Spleen (tissue), 7 donors: ENCODE measurements at regions not wholly inside any gene's neighbourhood (a gene's known extent, or its start where the extent isn't known, plus 50 kb on each side); places are given as distances from the start of the nearest gene placed in this dataset.

Experiments used
- POLR2A ChIP-seq, 3 donors: fragments of 450-650 bp; IDR thresholded peaks; one replicate each; pipeline ENCODE4 v1.5.1; 2017; ENCODE audit warnings: antibody characterized with exemption in 3 of 3, mild to moderate bottlenecking in 1 of 3
- POLR2AphosphoS5 ChIP-seq, 3 donors: sonication (generic); formaldehyde crosslinking; IDR thresholded peaks; one replicate each; pipeline ENCODE4 v1.5.1; 2017; ENCODE audit warnings: antibody characterized with exemption in 3 of 3
- TF ChIP-seq, protein P1 (sequence below), 11 experiments: fragments of 200-600 bp in 7 of 11; fragments of 450-650 bp in 4 of 11; sonication (generic) in 4 of 11; IDR thresholded peaks in 8 of 11; conservative IDR thresholded peaks in 3 of 11; 1 replicate in 7 of 11; 2 replicates in 4 of 11; pipeline versions ENCODE4 v1.4.0 to v1.8.0; 2016 to 2021; ENCODE audit warnings: antibody characterized with exemption in 11 of 11, inconsistent platforms in 4 of 11, mild to moderate bottlenecking in 1 of 11
- donor health status: DM: no; HTN: no; CAD: no; lungs with moderate emphysema.
- donor health status: DM: no; HTN: no; CAD: no.
- donor health status: DM: no; HTN: no; CAD: no.

DNA sequence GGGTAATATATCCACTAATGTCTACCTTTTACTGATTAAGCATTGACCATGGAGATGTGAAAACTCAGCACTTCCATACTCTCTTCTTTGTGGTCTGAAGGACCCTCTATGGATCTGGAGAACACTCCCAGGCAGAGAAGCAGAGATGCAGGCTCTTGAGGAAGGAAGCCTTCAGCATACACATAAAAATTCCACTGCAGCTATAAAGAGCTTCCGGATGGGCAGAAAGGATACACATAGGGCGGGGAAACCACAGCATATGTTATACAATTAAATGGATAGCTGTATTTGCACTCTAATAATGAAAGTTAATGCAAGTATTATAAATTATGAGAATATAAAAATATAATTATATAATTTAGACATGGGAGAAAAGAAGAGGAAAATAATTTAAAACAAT is 1258.2 kb upstream of the ALCAM start:
- TF ChIP-seq, protein P1, sequence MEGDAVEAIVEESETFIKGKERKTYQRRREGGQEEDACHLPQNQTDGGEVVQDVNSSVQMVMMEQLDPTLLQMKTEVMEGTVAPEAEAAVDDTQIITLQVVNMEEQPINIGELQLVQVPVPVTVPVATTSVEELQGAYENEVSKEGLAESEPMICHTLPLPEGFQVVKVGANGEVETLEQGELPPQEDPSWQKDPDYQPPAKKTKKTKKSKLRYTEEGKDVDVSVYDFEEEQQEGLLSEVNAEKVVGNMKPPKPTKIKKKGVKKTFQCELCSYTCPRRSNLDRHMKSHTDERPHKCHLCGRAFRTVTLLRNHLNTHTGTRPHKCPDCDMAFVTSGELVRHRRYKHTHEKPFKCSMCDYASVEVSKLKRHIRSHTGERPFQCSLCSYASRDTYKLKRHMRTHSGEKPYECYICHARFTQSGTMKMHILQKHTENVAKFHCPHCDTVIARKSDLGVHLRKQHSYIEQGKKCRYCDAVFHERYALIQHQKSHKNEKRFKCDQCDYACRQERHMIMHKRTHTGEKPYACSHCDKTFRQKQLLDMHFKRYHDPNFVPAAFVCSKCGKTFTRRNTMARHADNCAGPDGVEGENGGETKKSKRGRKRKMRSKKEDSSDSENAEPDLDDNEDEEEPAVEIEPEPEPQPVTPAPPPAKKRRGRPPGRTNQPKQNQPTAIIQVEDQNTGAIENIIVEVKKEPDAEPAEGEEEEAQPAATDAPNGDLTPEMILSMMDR (IDR thresholded peaks at IDR 0.05 in 8 of 11, conservative IDR thresholded peaks at IDR 0.05 in 3 of 11), result no peak
- TF ChIP-seq POLR2A (IDR thresholded peaks at IDR 0.05), result no peak
- no peak for TF ChIP-seq POLR2AphosphoS5 (IDR thresholded peaks at IDR 0.05)
